Cerebellar nuclear complex (tissue), 1 donor: ENCODE measurements at regions not wholly inside any gene's neighbourhood (a gene's known extent, or its start where the extent isn't known, plus 50 kb on each side); places are given as distances from the start of the nearest gene placed in this dataset.

Source experiments
- DNase-seq, 2 experiments: peaks; one replicate each; lab custom pipeline; 2025; lab: John Stamatoyannopoulos, UW

- DNase-seq: no peak
These were observed 429.9 kb downstream of the DAD1 start for GRCh38 chr14:22159099-22159498.

- no peak for DNase-seq
These were observed 430.5 kb downstream of the DAD1 start for GRCh38 chr14:22158560-22158959.

GRCh38 chr14:22155571-22155970 is 433.5 kb downstream of the DAD1 start:
- no peak for DNase-seq

- DNase-seq: no peak
These were observed 436.1 kb downstream of the DAD1 start for GRCh38 chr14:22152903-22153302.

- no peak for DNase-seq
These were observed 436.7 kb downstream of the DAD1 start for GRCh38 chr14:22152161-22152870.

- DNase-seq: no peak
These were observed 437.9 kb downstream of the DAD1 start for GRCh38 chr14:22151121-22151520.

- no peak for DNase-seq
These were observed 440.0 kb downstream of the DAD1 start for GRCh38 chr14:22149058-22149457.

GRCh38 chr14:22147716-22148115 is 441.3 kb downstream of the DAD1 start:
- DNase-seq: no peak

GRCh38 chr14:22143363-22143762 is 445.7 kb downstream of the DAD1 start:
- no peak for DNase-seq

- no peak for DNase-seq
These were observed 448.4 kb downstream of the DAD1 start for GRCh38 chr14:22140633-22141032.

- DNase-seq: no peak
These were observed 457.1 kb downstream of the DAD1 start for GRCh38 chr14:22131749-22132476.

GRCh38 chr14:22124073-22124613 is 450.5 kb upstream of the OR4E1 start:
- DNase-seq: no peak

GRCh38 chr14:22122829-22123560 is 449.4 kb upstream of the OR4E1 start:
- DNase-seq: no peak

- DNase-seq: no peak
These were observed 448.7 kb upstream of the OR4E1 start for GRCh38 chr14:22122227-22122818.

- DNase-seq: no peak
These were observed 445.4 kb upstream of the OR4E1 start for GRCh38 chr14:22118899-22119477.

- DNase-seq: no peak
These were observed 439.8 kb upstream of the OR4E1 start for GRCh38 chr14:22113401-22113800.

GRCh38 chr14:22112004-22112403 is 438.4 kb upstream of the OR4E1 start:
- DNase-seq: no peak

- no peak for DNase-seq
These were observed 434.1 kb upstream of the OR4E1 start for GRCh38 chr14:22107753-22108152.

GRCh38 chr14:22106700-22107697 is 433.4 kb upstream of the OR4E1 start:
- DNase-seq: no peak

- DNase-seq: no peak
These were observed 432.0 kb upstream of the OR4E1 start for GRCh38 chr14:22105624-22106006.
